ENCODE measurements at regions not wholly inside any gene's neighbourhood (a gene's known extent, or its start where the extent isn't known, plus 50 kb on each side); places are given as distances from the start of the nearest gene placed in this dataset.

GRCh38 chr7:91343996-91344629, 79.9 kb downstream of the FZD1 start:
- no peak for TF ChIP-seq ZNF274 (IDR thresholded peaks at IDR 0.05; ENCODE audit: low read depth, low read length)
- TF ChIP-seq SUZ12 (IDR thresholded peaks at IDR 0.05; ENCODE audit: extremely low read depth, insufficient read depth, insufficient read length): no peak
